ENCODE measurements at regions not wholly inside any gene's neighbourhood (a gene's known extent, or its start where the extent isn't known, plus 50 kb on each side); places are given as distances from the start of the nearest gene placed in this dataset.

DNA sequence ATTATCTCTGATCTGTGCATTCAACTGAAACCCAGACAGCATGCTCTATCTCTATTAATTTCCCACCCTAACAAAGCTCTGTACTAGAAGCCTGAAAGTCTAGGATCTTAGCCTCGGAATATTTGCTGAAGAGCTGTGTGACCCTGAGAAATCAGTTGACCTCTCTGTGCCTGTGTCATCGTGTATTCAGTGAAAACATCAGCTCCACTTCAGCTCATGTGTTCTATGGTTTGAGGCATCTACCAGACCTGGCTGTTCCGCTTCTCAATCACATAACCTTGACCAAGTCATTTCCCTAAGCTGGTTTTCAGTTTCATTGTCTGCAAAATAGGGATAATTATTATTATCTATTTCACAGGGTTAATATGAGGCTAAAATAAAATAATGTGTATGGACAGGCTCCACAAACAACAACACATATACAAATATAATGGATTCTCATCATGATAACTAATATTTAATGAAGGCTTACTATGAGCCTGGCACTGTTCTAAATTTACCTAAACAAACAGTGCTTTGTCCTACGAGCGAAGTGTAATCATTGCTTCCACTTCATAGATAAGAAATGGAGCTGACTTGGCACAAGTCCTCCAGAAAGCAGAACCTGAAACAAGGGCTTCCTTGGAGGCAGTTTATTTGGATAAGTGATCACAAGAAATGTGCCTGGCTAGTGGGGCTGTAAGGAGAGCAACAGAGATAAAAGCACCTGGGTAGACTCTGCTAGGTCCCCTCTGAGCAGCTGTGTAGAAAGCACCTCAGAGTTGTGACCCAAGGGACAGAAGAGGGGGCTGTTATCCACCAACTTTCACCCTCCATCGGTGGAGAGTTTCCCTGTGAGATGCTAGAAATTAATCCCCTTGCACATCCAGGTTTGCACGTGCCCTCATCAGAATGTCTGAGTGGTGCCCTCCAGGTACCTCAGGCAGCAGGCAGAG lies 356.9 kb downstream of the RAB28 start:
- no peak for DNase-seq (ENCODE audit: low spot score)

- DNase-seq (ENCODE audit: low spot score): no peak
Measured at GRCh38 chr4:13118633-13119032, 365.5 kb downstream of the RAB28 start.

GRCh38 chr4:13117185-13117584 lies 367.0 kb downstream of the RAB28 start:
- DNase-seq (ENCODE audit: low spot score): no peak

DNA sequence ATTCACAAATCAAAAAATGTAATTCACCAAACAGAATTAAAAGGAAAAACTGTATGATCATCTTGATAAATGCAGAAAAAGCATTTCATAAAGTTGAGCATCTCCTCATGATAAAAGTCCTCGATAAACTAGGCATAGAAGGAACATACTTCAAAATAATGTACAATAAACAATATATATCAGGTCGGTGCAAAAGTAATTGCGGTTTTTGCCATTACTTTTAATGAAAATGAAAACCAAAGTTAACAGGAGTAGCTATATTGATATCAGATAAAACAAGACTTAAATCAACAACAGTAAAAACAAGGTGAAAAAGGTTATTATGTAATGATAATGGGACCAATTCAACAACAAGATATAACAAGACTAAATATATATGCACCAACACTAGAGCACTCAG lies 372.1 kb downstream of the RAB28 start:
- no peak for DNase-seq (ENCODE audit: low spot score)

- DNase-seq (ENCODE audit: low spot score): no peak
Measured at GRCh38 chr4:13109536-13109935, 374.6 kb downstream of the RAB28 start.

DNA sequence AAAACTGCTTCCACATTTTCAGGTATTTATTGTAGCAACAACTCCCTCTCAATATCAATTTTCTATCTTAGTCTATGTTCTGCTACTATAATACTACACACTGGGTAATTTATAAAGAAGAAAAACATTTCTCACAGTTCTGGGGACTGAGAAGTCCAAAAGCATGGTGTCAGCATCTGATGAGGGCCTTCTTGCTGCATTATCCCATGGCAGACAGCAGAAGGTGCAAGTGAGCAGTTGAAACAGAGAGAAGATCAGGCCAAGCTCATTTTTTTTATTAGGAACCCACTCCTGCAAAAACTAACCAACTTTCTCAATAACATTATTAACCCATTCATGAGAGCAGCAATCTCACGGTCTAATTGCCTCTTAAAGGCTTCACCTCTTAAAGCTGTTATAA lies 376.0 kb downstream of the RAB28 start:
- DNase-seq (ENCODE audit: low spot score): no peak

GRCh38 chr4:13103382-13104015 lies 380.6 kb downstream of the RAB28 start:
- no peak for DNase-seq (ENCODE audit: low spot score)

GRCh38 chr4:13102092-13102742 lies 381.9 kb downstream of the RAB28 start:
- DNase-seq (ENCODE audit: low spot score): no peak

- no peak for DNase-seq (ENCODE audit: low spot score)
Measured at GRCh38 chr4:13097971-13098370, 386.2 kb downstream of the RAB28 start.

GRCh38 chr4:13095722-13096121 lies 388.4 kb downstream of the RAB28 start:
- DNase-seq (ENCODE audit: low spot score): no peak

DNA sequence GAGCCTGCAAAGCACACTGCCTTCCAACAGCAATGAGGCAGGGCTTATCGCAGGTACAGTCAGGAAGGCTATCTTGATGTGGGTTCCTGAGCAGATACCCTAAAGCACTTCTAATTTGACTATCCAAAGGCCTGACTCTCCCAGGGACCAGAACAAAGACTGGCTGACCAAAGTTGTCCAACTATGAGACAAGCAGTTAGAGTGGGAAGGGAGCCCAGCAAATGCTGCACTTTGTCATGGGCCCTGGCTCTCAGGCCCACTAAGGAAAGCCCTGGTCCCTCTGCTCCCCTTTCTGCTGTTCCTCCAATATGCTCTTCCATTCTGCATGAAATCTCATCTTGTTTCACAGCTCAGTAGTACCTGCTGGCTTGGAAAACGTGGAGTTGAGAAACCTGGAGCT lies 391.0 kb downstream of the RAB28 start:
- no peak for DNase-seq (ENCODE audit: low spot score)

DNA sequence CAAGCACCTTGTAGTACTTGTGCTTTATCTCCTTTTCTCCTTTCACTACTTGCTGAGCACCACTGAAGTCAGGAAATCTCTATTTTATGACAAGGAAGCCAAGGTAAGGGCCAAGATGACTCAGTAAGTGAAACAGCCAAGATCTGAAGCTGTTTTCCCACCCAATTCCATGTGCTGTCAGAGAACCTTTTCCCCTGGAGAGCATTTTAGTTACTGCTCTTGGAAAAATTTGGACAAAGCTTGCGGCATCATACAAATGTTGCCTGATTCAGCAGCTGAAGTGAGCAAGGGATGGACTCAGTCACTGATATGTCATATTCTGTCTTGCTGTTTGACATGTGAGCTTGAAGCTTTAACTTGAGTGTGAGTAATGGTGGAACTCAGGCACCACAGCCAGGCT lies 391.4 kb downstream of the RAB28 start:
- no peak for DNase-seq (ENCODE audit: low spot score)

GRCh38 chr4:13089659-13089998 lies 394.5 kb downstream of the RAB28 start:
- DNase-seq (ENCODE audit: low spot score): no peak

DNA sequence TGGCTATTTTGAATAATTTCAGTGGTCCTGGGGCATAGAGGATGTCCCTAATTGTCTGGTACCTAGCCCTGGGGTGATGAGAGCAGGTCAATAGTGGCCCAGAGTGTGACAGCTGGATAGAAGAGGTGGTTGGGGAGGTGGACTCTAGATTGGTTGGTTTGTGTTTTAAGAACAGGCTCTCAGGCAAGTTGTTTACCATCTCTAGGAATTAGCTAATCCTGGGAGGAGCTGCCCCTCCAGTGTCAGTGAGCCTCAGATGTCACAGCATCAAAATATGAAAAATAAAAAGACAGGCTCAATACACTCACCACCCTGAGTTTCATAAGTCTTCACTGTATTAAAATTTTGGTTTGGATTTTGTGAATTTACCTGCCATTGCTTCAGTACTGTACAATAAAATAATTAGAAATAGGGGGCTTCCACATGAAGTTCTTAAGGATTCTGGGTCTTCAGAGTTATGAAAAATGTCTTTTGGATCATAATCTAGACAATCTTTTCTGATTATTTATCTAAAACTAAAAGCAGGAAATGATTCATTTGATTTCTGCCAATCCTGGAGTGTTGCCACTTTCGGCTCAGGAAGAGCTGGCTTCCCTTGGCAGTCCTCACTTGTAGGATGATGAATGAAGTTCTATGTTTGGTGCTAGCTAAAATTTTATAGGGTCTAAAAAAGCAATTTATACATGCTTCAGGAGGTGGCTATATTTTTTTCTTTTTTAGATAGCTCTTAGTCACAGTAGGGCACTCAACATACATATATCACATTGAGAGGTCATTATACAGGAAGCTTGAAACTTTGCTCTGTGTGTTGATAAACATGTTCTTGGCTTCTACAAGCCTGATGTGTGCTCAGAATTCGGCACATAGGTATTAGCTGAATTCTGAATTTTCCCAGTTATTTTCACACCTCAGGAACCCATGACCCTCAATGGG lies 395.1 kb downstream of the RAB28 start:
- no peak for DNase-seq (ENCODE audit: low spot score)

DNA sequence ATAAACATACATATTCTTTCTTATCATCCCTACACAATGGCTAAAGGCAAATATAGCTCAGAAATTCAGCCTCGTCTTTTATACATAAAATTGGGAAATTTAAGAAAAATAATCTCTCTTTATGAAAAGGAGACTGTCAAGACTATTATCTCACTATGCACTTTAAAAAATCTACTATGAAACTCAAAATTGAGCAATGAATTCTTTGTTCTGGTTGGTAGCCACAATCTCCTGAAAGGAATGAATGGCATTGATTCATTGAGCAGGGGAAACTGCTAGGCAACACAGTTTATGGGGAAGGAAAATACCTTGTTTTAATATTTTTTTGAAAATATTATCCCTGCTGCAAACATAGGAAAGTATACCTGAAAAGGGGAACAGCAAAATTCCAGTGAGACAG lies 397.1 kb downstream of the RAB28 start:
- no peak for DNase-seq (ENCODE audit: low spot score)

GRCh38 chr4:13084210-13084609 lies 399.9 kb downstream of the RAB28 start:
- DNase-seq (ENCODE audit: low spot score): no peak

GRCh38 chr4:13081830-13082229 lies 402.3 kb downstream of the RAB28 start:
- DNase-seq (ENCODE audit: low spot score): no peak

GRCh38 chr4:13067077-13067476 lies 417.1 kb downstream of the RAB28 start:
- no peak for DNase-seq (ENCODE audit: low spot score)

GRCh38 chr4:13059019-13059418 lies 425.1 kb downstream of the RAB28 start:
- no peak for DNase-seq (ENCODE audit: low spot score)

DNA sequence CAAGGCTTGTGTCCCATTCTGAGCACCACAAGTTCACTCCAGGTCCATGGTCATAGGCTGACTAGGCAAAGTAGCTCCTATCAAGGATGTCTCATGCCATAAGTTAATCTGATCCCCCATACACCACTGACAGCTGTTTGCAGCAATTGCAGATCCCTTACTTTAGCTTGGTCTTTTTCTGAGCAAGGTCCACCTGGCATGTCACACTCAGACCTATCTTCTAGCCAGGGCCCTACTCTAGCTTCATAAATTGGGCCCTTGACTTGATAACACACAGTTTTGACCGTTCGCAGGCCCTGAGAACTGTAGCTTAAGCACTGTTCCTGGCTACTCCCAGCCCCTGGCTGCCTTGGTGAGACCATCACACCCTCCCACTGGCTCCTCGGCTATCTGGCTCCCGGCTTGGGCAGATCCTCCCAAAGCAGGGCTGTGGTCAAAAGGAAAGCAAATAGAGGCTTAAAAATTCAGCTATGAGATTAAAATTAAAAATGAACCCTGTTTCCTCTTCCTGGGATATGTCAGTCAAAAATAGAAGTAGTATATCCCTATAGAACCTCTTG lies 427.4 kb downstream of the RAB28 start:
- DNase-seq (ENCODE audit: low spot score): no peak

GRCh38 chr4:13054420-13054970 lies 429.6 kb downstream of the RAB28 start:
- DNase-seq (ENCODE audit: low spot score): no peak
